ENCODE measurements at regions not wholly inside any gene's neighbourhood (a gene's known extent, or its start where the extent isn't known, plus 50 kb on each side); places are given as distances from the start of the nearest gene placed in this dataset.
A peak's percentile ranks its signal among the peaks of the same experiment; 100 is the strongest.

GRCh38 chr3:174413062-174413912, 445.8 kb upstream of the NAALADL2 start:
- intact Hi-C loops (cut with DNase I), result no loop called here
- Histone ChIP-seq H3K4me1 (peaks cover 0 to 6% of the 10 kb centered on the region in 2 donors), H3K4me3 (no peak overlapping the region), H3K27me3 (no peaks in the 10 kb centered on the region), H3K27ac (no peak overlapping the region), H3K36me3 (no peaks in the 10 kb centered on the region), H3K9me3 (no peaks in the 10 kb centered on the region)
- ATAC-seq, result no peak
- no peak for TF ChIP-seq CTCF (IDR thresholded peaks at IDR 0.05)
- no peak for DNase-seq

GRCh38 chr3:174414902-174415301, 444.2 kb upstream of the NAALADL2 start:
- no peak overlapping the region for H3K4me3 ChIP-seq
- intact Hi-C loops (cut with DNase I), result no loop called here
- H3K27ac ChIP-seq, result no peak overlapping the region
- peaks cover 0 to 6% of the 10 kb centered on the region in 2 donors for H3K4me1 ChIP-seq
- no peaks in the 10 kb centered on the region for H3K27me3 ChIP-seq
- TF ChIP-seq CTCF (IDR thresholded peaks at IDR 0.05), result no peak
- no peak for DNase-seq
- no peak for ATAC-seq
- H3K9me3 ChIP-seq, result no peaks in the 10 kb centered on the region
- no peaks in the 10 kb centered on the region for H3K36me3 ChIP-seq

GRCh38 chr3:174417573-174417972, 441.6 kb upstream of the NAALADL2 start:
- peak; percentile 50 for ATAC-seq

GRCh38 chr3:174419216-174419615, 439.9 kb upstream of the NAALADL2 start:
- Histone ChIP-seq H3K4me1 (peaks cover 0 to 6% of the 10 kb centered on the region in 2 donors), H3K9me3 (no peaks in the 10 kb centered on the region), H3K27me3 (no peaks in the 10 kb centered on the region), H3K27ac (no peak overlapping the region), H3K36me3 (no peaks in the 10 kb centered on the region), H3K4me3 (no peak overlapping the region)
- no peak for TF ChIP-seq CTCF (IDR thresholded peaks at IDR 0.05)
- ATAC-seq (no peak), DNase-seq (no peak)
- intact Hi-C loops (cut with DNase I), result no loop called here

More at GRCh38 chr3:174417573-174417972, 441.6 kb upstream of the NAALADL2 start:
- H3K36me3 ChIP-seq, result no peaks in the 10 kb centered on the region
- no peak for DNase-seq
- H3K4me1 ChIP-seq, result peaks cover 0 to 6% of the 10 kb centered on the region in 2 donors
- H3K27me3 ChIP-seq, result no peaks in the 10 kb centered on the region
- intact Hi-C loops (cut with DNase I), result no loop called here
- TF ChIP-seq CTCF (IDR thresholded peaks at IDR 0.05), result no peak
- H3K9me3 ChIP-seq, result no peaks in the 10 kb centered on the region
- no peak overlapping the region for H3K27ac ChIP-seq
- H3K4me3 ChIP-seq, result no peak overlapping the region

- ATAC-seq, result no peak
- Histone ChIP-seq H3K27me3 (no peaks in the 10 kb centered on the region), H3K27ac (no peak overlapping the region), H3K9me3 (no peaks in the 10 kb centered on the region), H3K4me1 (no peaks in the 10 kb centered on the region), H3K4me3 (no peak overlapping the region), H3K36me3 (no peaks in the 10 kb centered on the region)
- TF ChIP-seq CTCF (IDR thresholded peaks at IDR 0.05), result no peak
- intact Hi-C loops (cut with DNase I), result no loop called here
- no peak for DNase-seq
These were observed 435.2 kb upstream of the NAALADL2 start for GRCh38 chr3:174423936-174424335.

All from left lung (tissue), 4 donors.